NCI-H2029 (cell line): ENCODE measurements at regions not wholly inside any gene's neighbourhood (a gene's known extent, or its start where the extent isn't known, plus 50 kb on each side); places are given as distances from the start of the nearest gene placed in this dataset.
"Not testable (repeated sequence)": the region's sequence is repeated elsewhere in the genome, so short reads cannot be mapped to it uniquely, and the experiment has no call there.

ENCODE experiments used
- DNase-seq: peaks from one replicate; lab custom pipeline; 2025; lab: John Stamatoyannopoulos, UW

DNA sequence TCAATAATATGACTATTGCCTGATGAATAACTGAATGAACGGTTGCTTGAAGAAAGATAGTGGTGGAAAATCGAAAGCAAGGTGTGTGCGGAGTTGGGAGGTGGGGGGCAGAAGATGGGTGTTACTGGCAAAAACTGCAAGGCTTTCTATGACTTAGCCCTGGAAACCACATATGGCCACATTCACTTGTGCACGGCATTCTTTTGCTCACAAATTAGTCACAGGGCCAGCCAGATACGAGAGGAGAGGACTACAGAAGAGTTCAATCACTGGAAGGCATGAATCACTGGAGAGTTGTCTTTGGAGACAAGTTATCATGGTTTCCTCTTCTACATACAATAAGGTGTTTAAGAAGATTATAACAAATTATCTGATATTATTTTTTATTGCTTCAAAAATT lies 626.5 kb upstream of the CPEB2 start:
- DNase-seq = no peak

- DNase-seq = no peak
Observed at GRCh38 chr4:14379183-14379582, 623.1 kb upstream of the CPEB2 start.

GRCh38 chr4:14383652-14384051 lies 618.6 kb upstream of the CPEB2 start:
- DNase-seq = no peak

GRCh38 chr4:14384824-14385223 lies 617.5 kb upstream of the CPEB2 start:
- no peak for DNase-seq

GRCh38 chr4:14386196-14386595 lies 616.1 kb upstream of the CPEB2 start:
- DNase-seq = no peak

GRCh38 chr4:14387647-14388046 lies 614.6 kb upstream of the CPEB2 start:
- DNase-seq = no peak

DNA sequence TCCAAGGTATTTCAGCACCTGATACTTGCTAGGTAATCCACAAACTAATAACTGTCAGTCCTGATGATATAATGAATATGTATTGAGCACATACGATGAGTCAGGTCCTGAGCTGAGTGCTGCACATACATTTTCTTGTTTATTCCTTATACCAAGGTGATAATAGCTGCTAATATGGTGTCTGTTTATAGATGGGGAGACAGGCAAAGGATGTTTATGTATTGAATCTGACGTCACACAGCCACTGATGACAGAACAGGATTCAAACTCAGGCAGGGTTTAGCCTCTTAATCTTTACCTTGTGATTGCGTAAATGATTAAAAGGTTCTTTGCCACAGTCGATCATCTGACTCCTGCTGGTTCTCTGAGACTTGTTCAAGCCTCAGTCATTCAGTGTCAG lies 609.9 kb upstream of the CPEB2 start:
- no peak for DNase-seq

GRCh38 chr4:14396183-14396582 lies 606.1 kb upstream of the CPEB2 start:
- DNase-seq = no peak

DNA sequence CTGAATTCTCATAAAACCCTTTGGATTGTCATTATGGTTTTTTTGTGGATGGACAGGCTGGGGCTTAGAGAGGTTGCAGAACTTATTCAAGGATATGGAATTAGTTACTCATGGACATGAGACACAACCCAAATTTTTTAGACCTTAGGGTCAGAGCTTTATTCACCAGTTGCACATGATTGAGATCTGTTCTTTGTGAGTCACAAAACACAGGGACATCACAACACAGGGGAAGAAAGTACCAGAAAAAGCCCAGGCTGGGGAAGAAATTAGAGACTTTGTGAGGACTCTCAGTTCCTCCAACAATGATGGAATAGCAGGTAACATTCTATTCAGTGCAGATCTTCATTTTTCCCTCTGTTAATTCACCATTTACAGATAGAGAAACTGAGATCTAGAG lies 602.4 kb upstream of the CPEB2 start:
- DNase-seq = no peak

GRCh38 chr4:14400307-14400706 lies 602.0 kb upstream of the CPEB2 start:
- DNase-seq = no peak

- DNase-seq = no peak
Observed at GRCh38 chr4:14403132-14403531, 599.1 kb upstream of the CPEB2 start.

GRCh38 chr4:14404730-14405129 lies 597.6 kb upstream of the CPEB2 start:
- no peak for DNase-seq

- DNase-seq = no peak
Observed at GRCh38 chr4:14410516-14410915, 591.8 kb upstream of the CPEB2 start.

- no peak for DNase-seq
Observed at GRCh38 chr4:14415146-14415545, 587.1 kb upstream of the CPEB2 start.

GRCh38 chr4:14419516-14419915 lies 582.8 kb upstream of the CPEB2 start:
- no peak for DNase-seq

DNA sequence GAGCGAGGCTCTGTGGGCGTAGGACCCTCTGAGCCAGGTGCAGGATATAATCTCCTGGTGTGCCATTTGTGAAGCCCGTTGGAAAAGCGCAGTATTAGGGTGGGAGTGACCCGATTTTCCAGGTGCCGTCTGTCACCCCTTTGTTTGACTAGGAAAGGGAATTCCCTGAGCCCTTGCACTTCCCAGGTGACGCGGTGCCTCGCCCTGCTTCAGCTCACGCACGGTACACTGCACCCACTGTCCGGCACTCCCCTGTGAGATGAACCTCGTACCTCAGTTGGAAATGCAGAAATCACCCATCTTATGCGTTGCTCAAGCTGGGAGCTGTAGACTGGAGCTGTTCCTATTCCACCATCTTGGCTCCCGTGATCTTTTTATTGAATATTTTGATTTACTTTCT lies 576.0 kb upstream of the CPEB2 start:
- not testable (repeated sequence) for DNase-seq

DNA sequence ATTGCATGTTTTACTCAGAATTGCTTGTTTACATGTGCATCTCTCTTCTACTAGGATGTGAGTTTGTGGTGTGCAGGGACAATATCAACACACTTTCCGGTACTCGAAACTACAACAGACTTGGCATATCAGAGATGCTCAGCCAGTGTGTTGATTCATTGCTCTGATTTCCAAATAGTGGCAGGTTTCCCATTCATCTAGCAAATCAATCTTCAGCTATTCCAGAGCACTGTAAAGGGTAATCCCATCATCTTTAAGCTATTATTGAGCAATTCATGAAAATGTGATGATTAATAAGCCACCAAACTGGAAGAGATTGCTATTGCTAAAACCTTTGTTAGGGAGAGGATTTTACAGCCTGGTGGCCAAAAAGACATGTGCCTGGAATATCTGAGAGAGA lies 574.2 kb upstream of the CPEB2 start:
- DNase-seq = no peak

DNA sequence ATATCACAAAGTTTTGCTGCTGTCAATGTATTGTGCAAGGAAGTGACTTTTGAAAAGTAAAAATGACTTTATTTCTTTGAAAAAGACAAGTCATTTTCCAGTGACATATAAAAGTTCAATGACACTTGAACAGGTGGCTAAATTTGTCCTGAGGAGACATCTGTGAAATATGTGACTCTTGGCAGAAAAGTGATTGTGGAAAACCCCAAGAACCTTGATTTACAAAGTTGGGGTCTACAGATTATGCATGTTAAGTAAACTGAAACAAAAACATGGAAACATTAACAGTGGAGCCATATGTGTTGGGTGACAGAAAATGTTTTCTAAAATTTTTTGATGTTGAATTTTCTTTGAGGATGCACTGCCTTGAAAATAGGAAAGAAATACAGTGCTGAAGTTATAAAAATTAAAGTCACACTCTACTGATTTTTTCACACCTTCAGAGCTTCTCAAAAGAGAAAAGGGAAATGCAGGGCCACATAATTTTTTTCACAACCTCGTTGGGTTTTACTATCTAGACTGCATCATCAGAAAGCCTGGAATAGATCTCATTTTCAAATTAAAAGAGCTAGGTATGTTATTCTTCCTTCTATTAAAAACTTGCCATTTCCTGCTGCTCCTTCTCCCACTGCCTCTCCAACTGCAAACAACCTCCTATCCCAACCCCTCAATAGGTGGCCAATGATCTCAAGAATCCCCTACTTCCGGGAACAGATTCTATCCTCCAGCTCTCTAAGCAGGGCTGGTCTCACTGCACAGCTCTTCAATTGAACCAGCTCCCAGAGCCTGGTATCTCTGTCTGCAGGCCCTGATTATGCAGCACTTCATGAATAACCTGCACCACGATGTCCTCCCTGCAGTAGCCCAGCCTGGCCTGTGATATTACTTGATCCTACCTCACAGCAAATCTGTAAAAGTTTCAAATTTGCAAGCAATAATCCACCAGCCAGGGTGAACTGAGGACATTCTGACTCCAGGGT lies 570.8 kb upstream of the CPEB2 start:
- DNase-seq = no peak

- no peak for DNase-seq
Observed at GRCh38 chr4:14434483-14434882, 567.8 kb upstream of the CPEB2 start.

- no peak for DNase-seq
Observed at GRCh38 chr4:14434916-14435315, 567.4 kb upstream of the CPEB2 start.

GRCh38 chr4:14441561-14441960 lies 560.7 kb upstream of the CPEB2 start:
- DNase-seq = no peak

DNA sequence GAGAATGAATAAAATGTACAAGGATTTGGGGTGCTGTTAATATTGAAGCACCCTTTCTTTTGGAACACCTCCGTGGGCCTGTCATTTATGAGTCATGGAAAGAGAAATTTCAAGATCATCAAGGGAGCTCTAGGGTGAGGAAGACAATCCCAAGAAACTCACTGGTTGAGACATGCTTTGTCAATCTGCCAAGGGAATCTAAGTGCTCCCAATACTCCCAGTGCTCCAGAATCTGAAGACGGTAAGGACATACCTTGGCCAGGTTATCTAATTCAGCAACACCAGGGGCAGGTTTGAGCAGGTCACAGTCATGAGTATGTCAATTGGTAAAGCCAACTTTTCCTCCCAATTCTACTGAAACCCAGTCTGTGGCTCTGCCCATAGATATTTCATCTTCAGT lies 556.4 kb upstream of the CPEB2 start:
- no peak for DNase-seq

GRCh38 chr4:14446311-14446710 lies 556.0 kb upstream of the CPEB2 start:
- no peak for DNase-seq

DNA sequence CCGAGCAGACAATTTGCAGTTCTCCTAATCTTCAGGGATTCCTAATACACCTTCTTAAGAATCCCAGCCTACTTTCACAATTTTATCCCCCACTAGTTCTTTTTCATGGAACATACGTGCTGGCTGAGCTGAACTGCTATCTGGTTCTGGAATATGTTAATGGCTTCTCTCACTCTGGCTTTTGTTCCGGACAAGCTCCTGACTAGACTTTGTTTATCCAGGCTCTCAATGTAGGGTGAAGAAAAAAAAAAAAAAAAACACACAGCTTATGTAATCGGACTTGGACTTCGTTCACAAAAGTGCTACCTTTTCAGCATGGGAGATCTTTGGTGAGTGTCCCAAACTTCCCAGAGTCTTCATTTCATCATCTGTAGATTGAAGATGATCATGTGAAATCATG lies 555.4 kb upstream of the CPEB2 start:
- DNase-seq = no peak
